DMS153 treated with DMSO at 0.1 percent for 48 hours (cell line): ENCODE measurements at regions not wholly inside any gene's neighbourhood (a gene's known extent, or its start where the extent isn't known, plus 50 kb on each side); places are given as distances from the start of the nearest gene placed in this dataset.

Experiments used
- DNase-seq: peaks from one replicate; lab custom pipeline; 2025; ENCODE audit not compliant: unreplicated experiment; lab: John Stamatoyannopoulos, UW

DNA sequence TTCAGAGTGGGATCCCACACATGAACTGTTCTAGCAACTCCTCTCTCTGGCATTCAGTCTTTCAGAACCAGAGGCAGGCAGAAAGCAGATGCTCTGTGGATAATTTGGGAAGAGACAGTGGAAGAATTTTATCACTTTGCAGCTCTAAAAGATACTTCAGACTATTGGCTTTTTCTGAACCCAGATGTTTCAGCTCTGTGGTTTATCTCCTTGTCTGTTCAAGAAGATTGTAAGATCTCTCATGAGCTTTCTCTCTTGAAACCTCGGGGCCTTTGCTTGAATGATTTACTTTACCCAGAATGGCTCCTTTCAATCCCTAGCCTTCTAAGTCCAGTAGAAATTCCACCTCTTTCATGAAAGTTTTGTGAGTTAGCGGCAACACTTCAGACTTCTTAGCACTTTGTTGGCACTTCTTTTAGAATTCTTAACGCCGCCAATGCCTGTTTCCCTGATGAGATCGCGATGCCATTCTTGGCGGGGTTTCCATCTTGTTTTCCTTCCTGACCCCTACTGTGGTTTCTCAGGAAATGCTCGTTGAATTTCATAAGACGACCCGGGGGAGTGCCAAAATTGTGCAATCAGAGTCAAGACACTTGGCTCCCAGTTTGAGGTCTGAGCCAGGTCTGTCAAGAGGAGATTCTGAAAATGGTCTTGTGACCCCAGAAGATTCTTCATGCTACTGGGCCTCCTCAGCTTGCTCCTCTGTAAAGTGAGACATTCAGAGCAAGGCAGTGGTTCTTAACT, 107.0 kb upstream of the PRICKLE1 start:
- no peak for DNase-seq

DNA sequence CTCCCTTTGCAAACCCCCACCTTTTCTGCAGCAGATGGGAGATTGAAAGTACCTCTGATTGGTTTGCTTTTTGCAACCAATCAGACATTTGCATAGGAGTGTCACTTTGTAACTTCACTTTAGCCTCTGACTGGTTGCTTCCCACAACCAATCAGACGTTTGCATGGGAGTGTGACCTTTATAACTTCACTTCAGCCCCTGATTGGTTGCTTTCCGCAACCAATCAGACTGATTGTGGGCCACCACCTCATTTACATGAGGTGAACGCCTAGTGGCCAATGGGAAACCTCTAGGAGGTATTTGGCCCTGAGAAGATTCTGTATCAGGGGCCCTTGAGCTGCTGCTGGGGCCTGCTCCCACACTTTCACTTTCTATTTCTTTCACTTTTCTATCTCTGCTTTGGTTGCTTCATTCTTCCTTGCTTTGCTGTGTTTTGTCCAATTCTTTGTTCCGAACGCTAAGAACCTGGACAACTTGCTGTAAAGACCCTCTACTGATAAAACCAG, 106.0 kb upstream of the PRICKLE1 start:
- no peak for DNase-seq

DNA sequence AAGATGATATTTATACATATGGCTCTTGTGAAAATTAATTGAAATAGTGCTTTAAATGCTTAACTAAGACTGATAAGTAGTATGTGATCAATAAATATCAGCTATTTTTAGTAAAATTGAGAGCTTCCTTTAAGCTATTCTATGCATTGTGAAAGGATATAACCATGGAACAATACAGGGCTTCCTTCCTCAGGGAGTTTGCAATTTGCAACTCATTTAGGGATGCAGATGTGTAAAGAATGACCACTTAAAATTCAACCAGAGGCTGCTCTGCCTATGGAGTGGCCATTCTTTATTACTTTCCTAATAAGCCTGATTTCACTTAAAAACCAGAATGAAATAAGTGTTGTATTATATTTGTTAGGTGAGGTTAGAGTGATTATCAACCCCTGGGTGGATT, 103.2 kb upstream of the PRICKLE1 start:
- no peak for DNase-seq

DNA sequence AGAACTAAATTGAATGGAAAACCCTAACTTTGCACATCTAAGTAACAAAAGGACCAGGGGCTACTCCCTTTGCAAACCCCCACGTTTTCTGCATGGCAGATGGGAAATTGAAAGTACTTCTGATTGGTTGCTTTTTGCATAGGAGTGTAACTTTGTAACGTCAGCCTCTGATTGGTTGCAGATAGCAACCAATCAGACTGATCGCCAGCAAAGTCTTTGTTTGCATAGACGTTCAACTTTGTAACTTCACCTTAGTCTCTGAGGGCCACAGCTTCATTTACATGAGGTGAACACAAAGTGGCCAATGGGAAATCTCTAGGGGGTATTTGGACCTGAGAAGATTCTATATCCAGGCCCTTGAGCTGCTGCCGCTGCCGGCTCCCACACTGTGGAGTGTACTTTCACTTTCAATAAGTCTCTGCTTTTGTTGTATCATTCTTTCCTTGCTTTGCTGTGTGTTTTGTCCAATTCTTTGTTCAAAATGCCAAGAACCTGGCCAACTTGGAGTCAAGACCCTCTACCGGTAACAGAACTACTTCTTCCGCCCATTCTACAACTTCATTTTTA, 102.5 kb upstream of the PRICKLE1 start:
- peak; percentile 29 for DNase-seq

DNA sequence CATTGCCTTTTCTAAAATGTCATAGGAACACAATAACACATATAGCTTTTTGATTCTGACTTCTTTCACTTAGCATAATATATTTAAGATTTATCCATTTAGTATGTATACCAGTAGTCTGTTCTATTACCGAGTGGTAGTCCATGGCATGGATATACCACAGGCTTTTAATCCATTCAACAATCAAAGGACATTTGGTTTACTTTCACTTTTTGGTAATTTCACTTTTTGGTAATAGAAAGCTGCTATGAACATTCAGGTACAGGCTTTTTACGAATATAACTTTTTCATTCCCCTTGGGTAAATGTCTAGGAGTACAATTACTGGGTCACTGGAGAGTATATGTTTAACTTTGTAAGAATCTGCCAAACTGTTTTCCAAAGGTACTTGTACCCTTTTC, 100.7 kb upstream of the PRICKLE1 start:
- DNase-seq, result no peak

DNA sequence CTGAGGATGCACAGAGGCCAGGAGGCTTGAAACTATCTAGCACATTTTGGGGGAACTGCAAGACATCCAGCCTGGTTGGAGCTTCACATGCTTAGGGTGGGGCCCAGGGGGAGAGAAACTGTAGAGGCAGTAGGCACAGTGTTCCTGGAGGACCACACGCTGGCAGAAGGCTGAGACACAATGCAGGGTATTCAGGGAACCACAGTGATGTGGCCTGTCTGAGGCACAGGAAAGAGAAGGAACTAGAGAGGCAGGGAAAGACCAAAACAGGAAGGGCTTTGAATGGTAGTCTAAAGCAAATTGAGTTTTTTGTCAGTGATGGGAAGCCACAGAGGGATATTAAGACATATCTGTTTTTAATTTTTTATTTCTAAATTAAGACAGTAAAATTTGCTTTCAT, 100.2 kb upstream of the PRICKLE1 start:
- no peak for DNase-seq

DNA sequence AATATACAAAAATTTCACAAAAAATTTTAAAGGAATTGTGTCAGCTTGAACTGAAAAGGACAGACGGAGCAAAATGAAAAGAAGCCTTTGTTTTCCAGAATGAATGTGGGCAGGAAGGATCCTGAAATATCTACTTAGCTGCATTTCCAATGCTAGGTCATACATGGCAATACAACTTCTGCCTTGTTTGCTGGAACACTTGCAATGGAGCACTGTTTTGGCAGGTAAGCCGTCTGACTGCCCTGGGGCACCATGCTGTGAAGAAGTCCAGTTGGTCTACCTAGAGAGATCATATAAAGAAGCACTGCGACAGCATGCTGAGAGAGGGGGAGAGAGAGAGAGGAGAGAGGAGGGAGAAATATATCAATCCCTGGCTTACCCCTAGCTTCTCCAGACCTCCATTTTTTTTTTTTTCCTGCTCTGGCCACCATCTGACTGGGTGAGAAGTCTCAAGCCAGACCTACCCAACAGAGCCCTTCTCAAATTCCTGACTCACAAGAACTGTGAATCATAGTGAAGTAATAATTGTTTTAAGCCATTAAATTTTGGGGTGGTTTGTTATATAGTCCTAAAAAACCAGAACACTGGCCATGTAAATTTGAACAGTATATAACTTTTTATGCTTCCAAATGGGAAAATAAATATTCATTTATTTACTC, 97.1 kb upstream of the PRICKLE1 start:
- DNase-seq, result no peak

DNA sequence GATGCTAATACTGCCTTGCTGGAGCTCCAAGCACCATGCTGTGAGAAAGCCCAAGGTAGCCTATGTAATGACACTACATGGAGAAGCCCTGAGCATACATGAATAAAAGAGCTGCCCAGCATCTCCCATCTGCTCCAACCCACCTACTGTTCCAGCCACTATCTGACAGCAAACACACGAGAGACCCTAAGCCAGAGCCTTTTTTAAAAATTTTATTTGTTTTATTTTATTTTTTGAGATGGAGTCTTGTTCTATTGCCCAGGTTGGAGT, 95.2 kb upstream of the PRICKLE1 start:
- no peak for DNase-seq

DNA sequence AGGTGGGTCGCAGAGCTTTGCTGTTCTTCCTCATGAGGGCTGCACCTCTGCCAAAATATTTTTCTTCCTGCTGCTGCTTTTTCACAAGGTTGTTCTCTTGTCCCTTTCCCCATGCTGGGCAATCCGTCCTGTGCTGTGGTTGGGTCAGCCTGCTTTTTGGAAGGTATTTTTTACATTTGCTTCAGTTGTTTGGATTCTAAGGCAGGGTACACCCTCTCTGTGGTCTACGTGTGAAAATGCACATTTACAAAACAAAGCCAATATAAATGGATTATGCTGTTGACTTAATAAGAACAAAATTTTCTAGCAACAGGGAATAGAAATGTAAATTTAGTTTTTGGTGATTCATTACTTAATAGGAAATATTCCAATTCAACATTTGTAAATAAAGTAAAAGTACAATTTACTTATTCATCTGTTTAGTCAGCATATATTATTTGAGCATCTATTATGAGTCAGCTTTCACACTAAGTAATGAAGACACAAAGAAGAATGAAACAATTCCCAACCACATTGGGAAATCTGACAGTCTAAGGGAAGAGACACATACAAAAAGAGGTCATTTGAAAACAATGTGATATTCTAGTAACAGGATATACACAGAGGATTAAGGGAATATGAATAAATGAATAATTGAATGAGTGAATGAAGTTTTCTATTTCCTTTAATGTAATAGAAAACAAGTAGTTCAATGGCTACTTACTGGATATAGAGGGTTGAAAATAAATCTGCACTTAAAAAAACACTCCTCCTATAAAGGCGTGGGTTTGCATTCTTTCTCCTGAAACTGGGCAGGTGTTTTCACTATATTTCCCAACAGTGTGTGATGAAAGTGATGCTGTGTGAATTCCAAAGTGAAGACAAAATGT, 94.6 kb upstream of the PRICKLE1 start:
- DNase-seq, result no peak

DNA sequence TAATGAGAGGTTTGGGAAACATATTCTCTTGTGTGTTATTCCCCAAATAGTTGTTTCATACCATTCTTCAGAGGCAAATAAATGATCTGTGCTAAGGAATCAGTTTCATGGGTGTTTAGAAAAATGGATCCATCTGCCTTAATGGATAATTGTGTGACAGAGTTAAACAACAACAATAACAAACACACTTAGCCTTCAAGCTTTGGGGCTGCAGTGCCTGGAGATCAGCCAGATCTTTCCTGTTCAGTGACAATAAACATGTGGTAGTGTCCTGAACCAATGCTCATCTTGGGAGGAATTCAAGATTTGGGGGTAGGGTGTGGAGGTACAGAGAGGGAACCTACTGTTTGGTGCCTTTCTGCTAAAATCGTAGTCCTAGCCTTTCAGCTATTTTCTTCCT, 93.7 kb upstream of the PRICKLE1 start:
- no peak for DNase-seq

DNA sequence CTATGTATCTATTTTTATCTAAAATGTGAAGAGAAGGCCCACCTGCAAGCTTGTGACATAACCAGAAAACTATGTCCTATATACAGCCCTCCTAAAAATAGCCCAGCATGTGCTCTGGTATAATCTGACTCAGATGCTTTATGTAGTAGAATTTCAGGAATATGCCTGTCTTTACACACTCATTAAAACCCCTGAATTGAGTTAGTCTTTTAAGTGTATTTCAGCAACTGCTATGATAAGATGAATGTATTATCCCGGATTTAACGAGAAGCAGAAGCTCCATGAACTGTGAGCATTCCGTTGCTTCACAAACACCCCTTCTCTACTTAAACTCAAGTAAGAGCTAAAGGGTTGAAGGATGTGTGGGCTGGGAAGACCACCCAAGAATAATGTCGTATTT, 89.9 kb upstream of the PRICKLE1 start:
- DNase-seq, result no peak

DNA sequence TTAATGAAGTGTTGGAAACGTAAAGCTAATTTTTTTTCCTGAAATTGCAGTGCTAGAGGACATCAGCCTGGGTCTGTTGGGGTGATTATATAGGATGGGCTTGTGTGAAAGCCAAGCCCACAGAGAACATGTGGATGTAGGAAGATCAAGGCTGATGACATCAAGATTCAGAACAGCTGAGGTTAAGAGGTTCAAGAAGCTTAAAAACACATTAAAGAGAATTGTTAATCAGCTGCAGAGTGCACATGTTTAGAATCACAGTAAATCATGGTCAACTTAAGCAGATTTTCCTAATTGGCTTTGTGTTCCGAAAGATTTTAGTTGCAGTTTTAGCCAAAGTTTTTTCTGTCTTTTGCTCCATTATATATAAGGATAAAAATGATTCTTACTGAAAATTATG, 87.9 kb upstream of the PRICKLE1 start:
- no peak for DNase-seq

DNA sequence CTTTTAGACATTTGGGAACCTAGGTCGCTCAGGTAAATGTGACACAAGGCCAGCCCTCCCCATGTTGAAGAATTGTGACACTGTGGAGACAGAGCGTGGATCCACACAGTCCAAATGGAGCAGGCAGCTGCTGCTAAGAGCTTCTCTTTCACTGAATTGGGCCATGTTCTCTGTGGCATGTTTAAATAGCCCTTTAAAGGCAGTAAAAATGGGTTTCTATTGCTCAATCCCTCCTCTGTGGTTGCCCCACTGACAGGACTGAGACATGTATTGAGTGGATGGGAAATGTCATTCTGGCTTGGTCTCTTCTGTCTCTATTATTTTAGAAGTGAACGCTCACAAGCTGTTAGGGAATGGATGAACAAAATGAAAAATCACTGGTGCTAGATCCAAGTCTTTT, 84.0 kb upstream of the PRICKLE1 start:
- no peak for DNase-seq

DNA sequence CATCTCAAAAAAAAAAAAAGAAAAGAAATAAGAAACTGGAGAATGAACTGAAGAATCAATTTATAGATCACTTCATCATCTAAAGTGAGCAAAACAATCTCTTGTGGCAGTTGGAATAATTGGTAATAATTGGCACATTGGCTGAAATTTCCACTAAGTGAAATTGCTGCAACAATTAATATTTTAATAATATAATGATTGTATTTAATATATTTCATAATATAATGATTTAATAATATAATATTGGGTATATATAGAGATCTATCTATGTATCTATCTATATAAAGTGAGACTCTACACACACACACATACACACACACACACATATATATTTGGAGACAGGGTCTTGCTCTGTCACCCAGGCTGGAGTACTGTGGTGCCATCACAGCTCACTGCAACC, 81.2 kb upstream of the PRICKLE1 start:
- DNase-seq, result no peak

DNA sequence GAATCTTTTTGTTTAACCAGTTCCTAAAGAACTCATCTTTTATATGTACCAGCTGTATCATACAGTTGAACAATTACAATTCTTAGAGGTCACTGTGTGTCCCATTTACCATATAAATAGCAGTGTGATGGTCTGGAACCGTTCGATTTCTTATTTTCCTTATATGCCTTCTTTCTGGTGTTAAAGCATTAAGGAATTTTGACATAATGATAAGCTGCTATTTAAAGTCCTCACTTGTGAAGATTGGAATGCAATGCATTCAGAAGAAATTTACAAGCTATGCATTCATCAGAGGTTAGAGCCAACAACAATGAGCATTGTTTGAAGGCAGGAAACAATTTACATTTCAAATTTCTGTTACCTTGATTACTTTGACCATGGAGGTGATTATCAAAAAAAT, 80.0 kb upstream of the PRICKLE1 start:
- DNase-seq, result no peak

DNA sequence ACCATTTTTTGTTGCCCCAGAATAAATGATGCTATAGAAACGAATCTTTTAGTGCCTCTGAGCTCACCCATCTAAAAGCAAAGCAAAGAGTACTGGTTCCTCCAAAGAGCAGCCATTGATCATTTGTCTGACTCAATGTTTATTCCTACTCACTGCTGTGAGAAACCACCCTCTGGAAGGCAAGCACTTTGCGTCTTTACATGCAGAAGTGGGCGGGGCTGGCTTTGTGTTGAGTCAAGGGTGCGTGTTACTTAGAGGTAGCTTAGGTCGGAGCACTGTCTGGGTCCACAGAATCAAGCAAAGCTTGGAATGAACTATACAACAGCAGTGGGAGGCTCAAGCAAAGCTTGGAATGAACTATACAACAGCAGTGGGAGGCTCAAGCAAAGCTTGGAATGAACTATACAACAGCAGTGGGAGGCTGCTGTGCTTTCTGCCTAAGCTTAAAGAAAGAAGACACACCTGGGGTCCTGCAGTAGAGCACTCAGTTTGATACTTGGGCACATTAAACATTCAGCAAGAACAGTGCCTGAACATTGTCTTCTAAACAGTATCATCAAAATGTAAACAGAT, 77.2 kb upstream of the PRICKLE1 start:
- DNase-seq, result no peak

DNA sequence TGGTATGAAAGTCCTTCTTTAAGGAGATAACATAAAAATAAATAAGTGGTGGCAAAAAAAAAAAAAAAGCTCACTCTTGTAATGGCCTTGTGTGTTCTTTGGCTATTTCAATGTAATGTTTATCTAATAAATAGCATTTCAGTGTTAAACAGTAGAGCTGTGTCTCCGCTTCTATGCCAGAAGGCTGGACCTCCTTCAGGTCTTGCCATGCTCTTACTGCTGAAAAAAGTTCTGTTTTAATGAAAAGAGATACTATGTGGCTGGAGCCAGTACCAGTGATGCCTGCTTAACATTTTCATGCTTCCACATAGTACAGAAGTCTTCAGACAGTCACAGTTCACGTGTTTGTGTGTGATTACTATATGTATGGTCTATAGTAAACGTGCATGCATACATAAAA, 74.1 kb upstream of the PRICKLE1 start:
- no peak for DNase-seq

DNA sequence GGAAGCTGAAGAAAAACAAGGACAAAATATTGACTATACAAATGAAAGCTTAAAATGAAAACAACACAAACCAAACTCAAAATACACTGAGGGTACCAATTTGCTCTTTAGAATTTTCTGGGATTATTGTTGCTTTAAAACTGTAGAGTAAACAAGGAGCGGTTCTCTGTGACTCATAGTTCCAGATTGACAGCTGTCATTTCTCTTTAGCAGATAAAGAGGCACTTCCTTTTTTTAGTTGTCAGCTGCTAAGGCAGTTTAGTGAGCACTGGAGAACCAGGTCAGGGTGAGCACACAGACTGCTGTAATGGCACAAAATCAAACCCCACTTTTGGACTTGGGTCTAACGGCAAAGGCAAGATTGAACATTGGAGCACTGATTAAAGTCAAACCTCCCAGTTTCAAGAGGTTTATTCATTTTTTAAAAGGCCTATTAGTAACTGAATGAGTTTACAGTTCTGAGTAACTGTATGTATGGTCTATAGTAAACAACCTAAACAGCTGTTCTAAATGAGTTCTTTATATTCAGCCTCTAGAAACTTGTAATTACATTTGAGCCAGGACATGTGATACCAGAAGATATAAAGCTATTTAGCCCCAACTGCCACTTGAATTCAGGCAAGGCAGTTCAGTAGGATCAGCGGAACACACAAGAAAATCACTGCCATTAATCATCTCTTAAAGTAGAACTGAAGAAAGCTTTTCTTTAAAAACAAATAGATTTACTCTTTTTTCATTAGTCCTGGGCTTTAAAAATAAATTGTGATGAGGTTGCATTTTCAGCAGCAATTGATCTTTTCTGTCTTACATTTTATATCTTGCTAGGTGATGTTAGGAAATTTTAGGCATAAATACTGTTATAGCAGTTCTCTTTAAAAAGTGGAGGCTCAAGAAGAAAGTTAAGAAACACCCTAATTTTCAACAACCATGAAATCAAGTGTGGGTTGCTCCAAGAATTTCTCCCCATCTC, 71.7 kb upstream of the PRICKLE1 start:
- no peak for DNase-seq

DNA sequence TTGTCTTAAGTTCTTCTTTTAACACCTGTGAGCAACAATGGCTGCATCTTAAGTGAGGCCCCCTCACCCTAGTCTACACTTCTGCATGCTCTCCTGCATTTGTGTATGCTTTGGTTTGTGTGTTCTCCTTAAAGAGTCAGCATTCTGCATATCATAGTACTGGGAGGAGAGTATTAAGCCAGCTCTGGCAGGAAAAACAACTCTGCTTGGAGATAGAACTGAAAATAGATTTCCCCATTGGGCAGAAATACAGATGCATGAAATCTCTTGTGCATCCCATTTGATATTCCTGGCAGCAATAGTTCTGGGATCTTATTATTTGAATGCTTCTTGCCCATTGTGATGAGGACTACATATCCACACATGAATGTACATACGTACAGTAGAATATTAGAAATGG, 70.6 kb upstream of the PRICKLE1 start:
- no peak for DNase-seq

DNA sequence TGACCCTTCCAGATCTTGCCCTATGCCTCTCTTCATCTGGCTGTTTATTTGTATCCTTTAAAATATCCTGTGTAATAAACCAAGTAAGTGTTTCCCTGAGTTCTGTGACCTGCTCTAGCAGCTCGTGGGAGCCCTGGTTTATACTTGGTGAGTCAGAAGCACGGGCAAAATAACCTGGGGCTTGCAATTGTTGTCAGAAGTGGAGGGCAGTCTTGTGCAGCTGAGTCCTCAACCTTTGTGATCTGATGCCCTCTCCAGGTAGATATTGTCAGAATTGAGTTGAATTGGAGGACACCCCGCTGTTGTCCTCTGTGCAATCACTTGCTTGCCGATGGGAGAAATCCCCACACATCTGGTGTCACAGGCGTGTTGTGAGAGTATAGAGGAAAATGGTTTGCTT, 62.5 kb upstream of the PRICKLE1 start:
- DNase-seq, result no peak
